Smooth muscle cell of the brain vasculature (primary cell): ENCODE measurements at regions not wholly inside any gene's neighbourhood (a gene's known extent, or its start where the extent isn't known, plus 50 kb on each side); places are given as distances from the start of the nearest gene placed in this dataset.

Experiments used
- DNase-seq: peaks from one replicate; pipeline ENCODE4 v3.0.0-alpha.2; 2012; ENCODE audit warnings: low read depth, low spot score

GRCh38 chr12:78790148-78790547 is 74.4 kb upstream of the SYT1 start:
- no peak for DNase-seq

DNA sequence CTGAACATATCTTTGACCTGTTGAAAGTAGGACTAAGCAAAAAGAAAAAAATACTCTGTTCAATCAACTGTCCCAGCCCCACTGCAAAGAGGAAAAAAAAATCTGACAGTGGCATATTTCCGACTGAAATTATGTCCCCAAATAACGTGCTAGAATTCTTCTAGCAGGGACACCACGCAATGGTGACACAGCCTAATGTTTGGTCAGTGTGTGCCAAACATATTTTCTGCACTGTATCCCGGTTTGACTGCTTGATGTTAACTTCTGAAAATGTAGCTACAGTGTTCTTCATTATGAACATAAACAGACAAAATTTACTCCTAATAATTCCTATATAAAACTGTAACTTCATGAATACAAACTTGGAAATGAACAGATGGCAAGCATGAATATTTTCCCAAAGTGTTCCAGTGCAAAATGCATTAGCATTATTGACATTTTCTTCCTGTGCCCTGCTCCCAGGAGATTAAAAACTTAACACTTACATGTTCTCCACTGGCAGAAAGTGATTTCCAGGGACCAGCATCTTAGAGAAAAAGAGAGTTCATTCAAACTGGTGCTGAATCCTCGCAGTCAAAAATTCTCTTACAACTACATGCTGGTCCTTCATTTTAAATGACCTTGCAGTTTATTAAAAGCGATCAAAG is 72.4 kb upstream of the SYT1 start:
- DNase-seq = no peak

GRCh38 chr12:78793491-78793890 is 71.1 kb upstream of the SYT1 start:
- DNase-seq = no peak

DNA sequence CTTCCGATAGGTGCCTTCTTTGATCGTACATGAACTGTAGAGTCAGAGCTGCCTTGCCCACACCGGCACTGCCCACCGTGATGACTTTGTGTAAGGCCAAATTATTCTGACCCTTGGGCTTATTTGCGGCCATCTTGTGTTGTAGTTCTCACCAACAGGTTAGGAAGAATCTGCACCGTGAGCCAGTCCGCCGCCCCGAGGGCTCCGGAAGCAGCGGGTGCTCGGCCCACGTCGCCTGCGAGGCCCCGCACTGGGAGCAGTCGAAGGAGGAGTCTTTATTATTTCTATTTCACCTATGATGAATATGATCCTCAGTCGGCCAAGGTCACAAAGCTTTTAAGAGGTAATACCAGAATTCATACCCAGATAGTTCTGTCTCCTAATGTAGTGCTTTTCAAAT is 70.6 kb upstream of the SYT1 start:
- DNase-seq = no peak

DNA sequence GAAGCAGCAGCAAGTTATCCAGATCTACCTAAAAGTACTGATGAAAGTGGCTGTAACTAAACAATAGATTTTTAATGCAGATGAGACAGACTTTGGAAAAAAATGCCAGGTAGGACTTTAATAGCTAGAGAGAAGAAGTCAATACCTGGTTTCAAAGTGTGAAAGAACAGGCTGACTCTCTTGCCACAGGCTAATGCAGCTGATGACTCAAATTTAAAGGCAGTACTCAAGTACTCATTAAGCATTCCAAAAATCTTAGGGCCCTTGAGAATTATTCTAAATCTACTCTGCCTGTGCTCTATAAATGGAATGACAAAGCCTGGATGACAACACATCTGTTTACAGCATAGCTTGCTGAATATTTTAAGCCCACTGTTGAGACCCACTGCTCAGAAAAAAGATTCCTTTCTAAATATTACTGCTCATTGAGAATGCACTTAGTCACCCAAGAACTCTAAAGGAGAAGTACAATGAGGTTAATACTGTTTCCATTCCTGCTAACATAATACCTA is 68.6 kb upstream of the SYT1 start:
- DNase-seq = no peak

GRCh38 chr12:78797196-78797931 is 67.2 kb upstream of the SYT1 start:
- DNase-seq = no peak

DNA sequence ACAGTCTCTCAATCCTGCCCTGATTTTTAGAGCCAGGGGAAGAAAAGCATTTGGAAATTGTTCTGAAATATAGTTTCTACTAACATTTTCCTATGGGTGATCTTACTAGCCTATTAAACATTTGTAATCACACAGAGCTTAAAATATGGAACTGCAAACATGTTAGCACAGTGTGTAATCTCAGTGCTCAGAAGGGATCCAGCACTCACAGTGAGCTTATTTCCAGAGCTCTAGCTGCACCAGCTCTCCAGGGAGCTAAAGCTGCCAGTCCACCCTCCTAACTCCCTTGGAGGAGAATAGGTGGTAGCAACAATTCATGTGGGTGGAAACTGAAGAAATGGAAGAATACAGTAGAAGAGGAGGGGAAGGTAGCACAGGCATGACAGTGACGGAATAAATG is 64.9 kb upstream of the SYT1 start:
- no peak for DNase-seq

- no peak for DNase-seq
These were observed 62.0 kb upstream of the SYT1 start for GRCh38 chr12:78802593-78802992.

DNA sequence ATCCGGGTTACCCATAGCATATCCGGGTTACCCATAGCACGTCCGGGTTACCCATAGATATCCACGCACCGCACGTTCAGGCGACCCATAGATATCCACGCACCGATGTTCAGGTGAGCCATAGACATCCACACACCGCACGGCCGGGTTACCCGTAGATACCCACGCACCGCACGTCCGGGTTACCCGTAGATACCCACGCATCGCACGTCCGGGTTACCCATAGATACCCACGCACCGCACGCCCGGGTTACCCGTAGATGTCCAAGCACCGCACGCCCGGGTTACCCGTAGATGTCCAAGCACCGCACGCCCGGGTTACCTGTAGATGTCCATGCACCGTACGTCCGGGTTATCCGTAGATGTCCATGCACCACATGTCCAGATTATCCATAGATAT is 60.3 kb upstream of the SYT1 start:
- DNase-seq = no peak
